C4-2B (cell line): ENCODE measurements at regions not wholly inside any gene's neighbourhood (a gene's known extent, or its start where the extent isn't known, plus 50 kb on each side); places are given as distances from the start of the nearest gene placed in this dataset.

Experiments
- ZFX ChIP-seq: fragments of 450-650 bp; IDR thresholded peaks from 2 replicates; pipeline ENCODE4 v1.6.1; 2017
- TF ChIP-seq, protein P1 (sequence below): fragments of 450-650 bp; conservative IDR thresholded peaks from 2 replicates; pipeline ENCODE4 v1.5.1; 2017; ENCODE audit warnings: mild to moderate bottlenecking

DNA sequence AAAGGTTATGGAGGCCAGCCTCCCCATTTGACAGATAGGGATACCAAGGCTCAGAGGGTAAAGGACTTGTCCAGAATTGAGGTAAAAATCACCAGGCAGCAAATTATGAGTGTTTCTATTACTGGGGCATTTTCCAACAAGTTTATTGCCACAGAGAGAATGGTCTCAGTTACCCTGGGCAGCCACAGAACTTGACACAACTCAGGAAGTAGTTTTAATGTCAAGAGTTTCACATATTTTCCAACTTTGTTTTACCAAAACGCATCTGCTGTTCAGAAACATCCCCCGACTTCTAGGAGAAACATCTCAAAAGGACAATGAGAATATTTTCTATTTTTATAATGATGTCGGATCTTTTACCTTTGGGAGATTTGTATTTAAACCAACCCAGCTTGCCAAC, 107.5 kb upstream of the MRPS22 start:
- TF ChIP-seq, protein P1, sequence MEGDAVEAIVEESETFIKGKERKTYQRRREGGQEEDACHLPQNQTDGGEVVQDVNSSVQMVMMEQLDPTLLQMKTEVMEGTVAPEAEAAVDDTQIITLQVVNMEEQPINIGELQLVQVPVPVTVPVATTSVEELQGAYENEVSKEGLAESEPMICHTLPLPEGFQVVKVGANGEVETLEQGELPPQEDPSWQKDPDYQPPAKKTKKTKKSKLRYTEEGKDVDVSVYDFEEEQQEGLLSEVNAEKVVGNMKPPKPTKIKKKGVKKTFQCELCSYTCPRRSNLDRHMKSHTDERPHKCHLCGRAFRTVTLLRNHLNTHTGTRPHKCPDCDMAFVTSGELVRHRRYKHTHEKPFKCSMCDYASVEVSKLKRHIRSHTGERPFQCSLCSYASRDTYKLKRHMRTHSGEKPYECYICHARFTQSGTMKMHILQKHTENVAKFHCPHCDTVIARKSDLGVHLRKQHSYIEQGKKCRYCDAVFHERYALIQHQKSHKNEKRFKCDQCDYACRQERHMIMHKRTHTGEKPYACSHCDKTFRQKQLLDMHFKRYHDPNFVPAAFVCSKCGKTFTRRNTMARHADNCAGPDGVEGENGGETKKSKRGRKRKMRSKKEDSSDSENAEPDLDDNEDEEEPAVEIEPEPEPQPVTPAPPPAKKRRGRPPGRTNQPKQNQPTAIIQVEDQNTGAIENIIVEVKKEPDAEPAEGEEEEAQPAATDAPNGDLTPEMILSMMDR = no peak
- TF ChIP-seq ZFX = no peak
